A172 (cell line): ENCODE measurements at regions not wholly inside any gene's neighbourhood (a gene's known extent, or its start where the extent isn't known, plus 50 kb on each side); places are given as distances from the start of the nearest gene placed in this dataset.
A peak's percentile ranks its signal among the peaks of the same experiment; 100 is the strongest.

Experiments used
- DNase-seq: peaks from one replicate; pipeline ENCODE4 v3.0.0-alpha.2; 2015; ENCODE audit warnings: low spot score

- DNase-seq, result no peak
Observed at GRCh38 chr6:21808551-21809242, 215.1 kb downstream of the SOX4 start.

- DNase-seq, result no peak
Observed at GRCh38 chr6:21811484-21811883, 217.9 kb downstream of the SOX4 start.

GRCh38 chr6:21816231-21816630 lies 222.7 kb downstream of the SOX4 start:
- no peak for DNase-seq

- no peak for DNase-seq
Observed at GRCh38 chr6:21820442-21820841, 226.9 kb downstream of the SOX4 start.

GRCh38 chr6:21823371-21823770 lies 229.8 kb downstream of the SOX4 start:
- DNase-seq, result no peak

- no peak for DNase-seq
Observed at GRCh38 chr6:21824431-21825177, 231.1 kb downstream of the SOX4 start.

- DNase-seq, result peak; percentile 66
Observed at GRCh38 chr6:21826023-21826422, 232.5 kb downstream of the SOX4 start.

- no peak for DNase-seq
Observed at GRCh38 chr6:21826904-21827303, 233.4 kb downstream of the SOX4 start.

- DNase-seq, result no peak
Observed at GRCh38 chr6:21827425-21828202, 234.1 kb downstream of the SOX4 start.

GRCh38 chr6:21828704-21829103 lies 235.2 kb downstream of the SOX4 start:
- DNase-seq, result no peak

- no peak for DNase-seq
Observed at GRCh38 chr6:21829126-21829525, 235.6 kb downstream of the SOX4 start.

GRCh38 chr6:21831521-21832291 lies 238.2 kb downstream of the SOX4 start:
- peak; percentile 76 for DNase-seq

GRCh38 chr6:21836277-21836676 lies 242.7 kb downstream of the SOX4 start:
- DNase-seq, result no peak

- DNase-seq, result no peak
Observed at GRCh38 chr6:21836772-21837425, 243.3 kb downstream of the SOX4 start.

- peak; percentile 46 for DNase-seq
Observed at GRCh38 chr6:21840428-21840827, 246.9 kb downstream of the SOX4 start.

GRCh38 chr6:21842875-21843645 lies 249.5 kb downstream of the SOX4 start:
- no peak for DNase-seq

- DNase-seq, result no peak
Observed at GRCh38 chr6:21844120-21844917, 250.8 kb downstream of the SOX4 start.

GRCh38 chr6:21845018-21845417 lies 251.5 kb downstream of the SOX4 start:
- no peak for DNase-seq

GRCh38 chr6:21845439-21846140 lies 252.0 kb downstream of the SOX4 start:
- DNase-seq, result no peak
